SK-N-MC (cell line): ENCODE measurements at regions not wholly inside any gene's neighbourhood (a gene's known extent, or its start where the extent isn't known, plus 50 kb on each side); places are given as distances from the start of the nearest gene placed in this dataset.

ENCODE experiments used
- EZH2 ChIP-seq: fragments of 200-600 bp; sonication (generic); IDR thresholded peaks from one replicate; pipeline ENCODE4 v1.6.1; 2017; ENCODE audit warnings: antibody characterized with exemption
- POLR2AphosphoS5 ChIP-seq: IDR thresholded peaks from 2 replicates; pipeline ENCODE4 v1.6.1; 2012; ENCODE audit warnings: mild to moderate bottlenecking, low read depth, low read length, borderline replicate concordance

DNA sequence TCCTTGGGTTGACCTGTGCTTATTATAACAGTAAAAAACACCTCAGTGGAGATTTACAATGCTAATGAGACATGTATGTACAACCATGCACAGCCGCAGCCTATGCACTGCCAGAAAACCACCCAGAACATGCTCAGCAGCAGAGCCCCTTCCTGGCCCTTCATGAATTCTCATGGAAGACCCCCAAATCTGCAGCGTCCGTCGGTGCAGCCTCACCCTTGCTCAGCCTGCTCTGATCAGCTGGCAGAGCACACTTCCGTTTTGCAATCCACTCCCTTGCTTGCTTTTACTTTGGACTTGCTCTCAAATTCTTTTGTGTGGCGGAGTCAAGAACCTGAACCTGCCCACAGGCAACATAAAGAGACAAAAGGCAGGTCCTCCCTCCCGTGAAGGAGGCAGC is 378.2 kb upstream of the SULF2 start:
- no peak for TF ChIP-seq EZH2
- no peak for TF ChIP-seq POLR2AphosphoS5
